ENCODE measurements at regions not wholly inside any gene's neighbourhood (a gene's known extent, or its start where the extent isn't known, plus 50 kb on each side); places are given as distances from the start of the nearest gene placed in this dataset.

- TF ChIP-seq GATA2 (IDR thresholded peaks at IDR 0.05; ENCODE audit: low read depth, low read length) (no peak), GATA3 (IDR thresholded peaks at IDR 0.05; ENCODE audit: low read depth, low read length) (no peak)
Measured at GRCh38 chr15:39114690-39115378, 466.0 kb upstream of the THBS1 start.

All from SH-SY5Y (cell line).